Neural crest cell (in vitro differentiated cells): ENCODE measurements at regions not wholly inside any gene's neighbourhood (a gene's known extent, or its start where the extent isn't known, plus 50 kb on each side); places are given as distances from the start of the nearest gene placed in this dataset.

Experiments used
- DNase-seq: peaks from one replicate; pipeline ENCODE4 v3.0.0; 2021; ENCODE audit warnings: low read depth, mixed read lengths, low spot score
- H3K27ac Mint-ChIP-seq: one replicate; pipeline ENCODE4 v1.8.0; 2021; ENCODE audit warnings: mild to moderate bottlenecking, mixed read lengths; ENCODE audit not compliant: unreplicated experiment
- H3K27me3 Mint-ChIP-seq: 2 replicates; pipeline ENCODE4 v1.8.0; 2021; ENCODE audit warnings: low read depth, mild to moderate bottlenecking, mixed read lengths
- H3K36me3 Mint-ChIP-seq: 2 replicates; pipeline ENCODE4 v1.8.0; 2021; ENCODE audit warnings: low read depth, mild to moderate bottlenecking, mixed read lengths
- H3K4me1 Mint-ChIP-seq: 2 replicates; pipeline ENCODE4 v1.8.0; 2021; ENCODE audit warnings: mixed read lengths
- H3K4me3 Mint-ChIP-seq: one replicate; pipeline ENCODE4 v1.8.0; 2021; ENCODE audit warnings: mild to moderate bottlenecking, mixed read lengths
- H3K9me3 Mint-ChIP-seq: 2 replicates; pipeline ENCODE4 v1.8.0; 2021; ENCODE audit warnings: mixed read lengths
- CTCF ChIP-seq: fragments of 200-600 bp; sonication (generic); conservative IDR thresholded peaks from 2 replicates; pipeline ENCODE4 v1.5.0; 2021; ENCODE audit warnings: antibody characterized with exemption, mild to moderate bottlenecking

GRCh38 chr1:188517139-188517538 lies 1688.4 kb downstream of the PLA2G4A start:
- no peaks in the 10 kb centered on the region for H3K27me3 Mint-ChIP-seq
- no peaks in the 10 kb centered on the region for H3K4me1 Mint-ChIP-seq
- peaks cover 1% of the 10 kb centered on the region for H3K9me3 Mint-ChIP-seq
- no peak for TF ChIP-seq CTCF
- H3K36me3 Mint-ChIP-seq = no peaks in the 10 kb centered on the region
- no peak overlapping the region for H3K27ac Mint-ChIP-seq
- DNase-seq = no peak
- H3K4me3 Mint-ChIP-seq = no peak overlapping the region

- TF ChIP-seq CTCF = no peak
- H3K27ac Mint-ChIP-seq = no peak overlapping the region
Measured at GRCh38 chr1:188551176-188551575, 1722.4 kb downstream of the PLA2G4A start.

GRCh38 chr1:188557053-188557452 lies 1728.3 kb downstream of the PLA2G4A start:
- TF ChIP-seq CTCF = no peak
- Mint-ChIP-seq H3K27me3 (no peaks in the 10 kb centered on the region), H3K9me3 (no peaks in the 10 kb centered on the region), H3K4me1 (no peaks in the 10 kb centered on the region), H3K4me3 (no peak overlapping the region), H3K36me3 (no peaks in the 10 kb centered on the region), H3K27ac (no peak overlapping the region)
- DNase-seq = no peak

More at GRCh38 chr1:188551176-188551575, 1722.4 kb downstream of the PLA2G4A start:
- Mint-ChIP-seq H3K4me1 (no peaks in the 10 kb centered on the region), H3K36me3 (no peaks in the 10 kb centered on the region), H3K9me3 (no peaks in the 10 kb centered on the region), H3K27me3 (no peaks in the 10 kb centered on the region), H3K4me3 (no peak overlapping the region)
- no peak for DNase-seq

- Mint-ChIP-seq H3K4me3 (no peak overlapping the region), H3K27me3 (peaks cover 2% of the 10 kb centered on the region), H3K9me3 (no peaks in the 10 kb centered on the region), H3K27ac (no peak overlapping the region), H3K36me3 (no peaks in the 10 kb centered on the region), H3K4me1 (no peaks in the 10 kb centered on the region)
- DNase-seq = no peak
- TF ChIP-seq CTCF = no peak
Measured at GRCh38 chr1:188582911-188583532, 1754.3 kb downstream of the PLA2G4A start.

- Mint-ChIP-seq H3K36me3 (no peaks in the 10 kb centered on the region), H3K27ac (no peak overlapping the region), H3K27me3 (peaks cover 2% of the 10 kb centered on the region), H3K4me3 (no peak overlapping the region), H3K4me1 (no peaks in the 10 kb centered on the region), H3K9me3 (no peaks in the 10 kb centered on the region)
- DNase-seq = no peak
- TF ChIP-seq CTCF = no peak
Measured at GRCh38 chr1:188584119-188584518, 1755.4 kb downstream of the PLA2G4A start.

- TF ChIP-seq CTCF = no peak
- Mint-ChIP-seq H3K27ac (no peak overlapping the region), H3K4me3 (no peak overlapping the region), H3K4me1 (no peaks in the 10 kb centered on the region), H3K9me3 (peaks cover 2% of the 10 kb centered on the region), H3K36me3 (no peaks in the 10 kb centered on the region), H3K27me3 (no peaks in the 10 kb centered on the region)
- no peak for DNase-seq
Measured at GRCh38 chr1:188590641-188591040, 1761.9 kb downstream of the PLA2G4A start.
